Ammon's horn (tissue), 1 donor: ENCODE measurements at regions not wholly inside any gene's neighbourhood (a gene's known extent, or its start where the extent isn't known, plus 50 kb on each side); places are given as distances from the start of the nearest gene placed in this dataset.
"Not testable (repeated sequence)": the region's sequence is repeated elsewhere in the genome, so short reads cannot be mapped to it uniquely, and the experiment has no call there.

Experiments
- DNase-seq: peaks from one replicate; pipeline ENCODE4 v3.0.0-alpha.2; 2016; ENCODE audit warnings: low spot score

DNA sequence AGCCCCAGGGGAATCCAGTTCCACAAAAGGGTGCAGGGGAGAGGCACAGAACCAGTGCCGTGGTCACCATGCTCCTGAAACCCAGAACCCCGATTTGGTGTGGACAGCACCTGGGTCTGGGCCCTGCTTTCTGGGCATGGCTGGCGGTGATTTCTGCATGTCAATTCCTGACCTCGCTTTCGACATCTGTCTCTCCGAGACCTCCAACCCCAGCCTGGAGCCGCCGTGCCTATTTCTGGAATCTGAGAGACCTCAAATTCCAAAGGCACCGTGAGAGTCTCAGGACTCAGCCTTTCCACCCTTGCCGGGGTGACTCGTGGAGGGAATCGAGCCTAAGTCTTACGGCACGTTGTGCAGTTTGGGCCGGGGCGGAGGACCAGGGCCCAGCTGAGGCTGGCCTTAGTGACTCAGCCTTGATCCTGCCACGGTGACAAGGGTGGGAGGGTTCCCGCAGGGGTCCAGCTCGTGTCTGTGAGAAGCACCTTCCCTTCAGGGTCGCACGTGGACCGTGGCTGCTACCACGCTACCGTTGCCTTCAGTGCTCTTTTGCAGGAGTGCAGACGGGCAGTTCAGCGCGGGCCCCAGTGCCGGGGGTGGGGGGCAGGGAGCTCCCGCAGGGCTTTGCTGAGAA lies 133.7 kb downstream of the PXDC1 start:
- DNase-seq = no peak

DNA sequence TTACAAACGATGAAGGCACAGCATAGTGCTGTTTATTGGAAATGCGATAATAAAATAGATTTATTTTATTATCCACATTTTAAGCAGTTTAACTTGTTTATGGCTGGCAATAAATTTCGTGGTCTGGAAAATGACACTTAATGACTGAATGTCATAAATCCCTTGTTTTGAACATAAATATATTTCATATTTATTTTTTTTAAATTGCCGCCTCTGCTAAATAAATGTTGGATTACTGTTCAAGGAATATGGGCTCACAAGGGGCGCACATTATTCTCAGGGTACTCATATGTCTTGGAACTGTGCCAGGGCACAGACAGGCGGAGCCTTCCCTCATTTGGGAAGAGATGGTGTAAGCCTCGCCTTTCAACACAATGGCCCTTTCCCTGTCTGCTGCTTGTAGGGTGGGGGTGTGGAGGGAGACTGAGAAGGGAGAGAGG lies 134.3 kb downstream of the PXDC1 start:
- DNase-seq = no peak

DNA sequence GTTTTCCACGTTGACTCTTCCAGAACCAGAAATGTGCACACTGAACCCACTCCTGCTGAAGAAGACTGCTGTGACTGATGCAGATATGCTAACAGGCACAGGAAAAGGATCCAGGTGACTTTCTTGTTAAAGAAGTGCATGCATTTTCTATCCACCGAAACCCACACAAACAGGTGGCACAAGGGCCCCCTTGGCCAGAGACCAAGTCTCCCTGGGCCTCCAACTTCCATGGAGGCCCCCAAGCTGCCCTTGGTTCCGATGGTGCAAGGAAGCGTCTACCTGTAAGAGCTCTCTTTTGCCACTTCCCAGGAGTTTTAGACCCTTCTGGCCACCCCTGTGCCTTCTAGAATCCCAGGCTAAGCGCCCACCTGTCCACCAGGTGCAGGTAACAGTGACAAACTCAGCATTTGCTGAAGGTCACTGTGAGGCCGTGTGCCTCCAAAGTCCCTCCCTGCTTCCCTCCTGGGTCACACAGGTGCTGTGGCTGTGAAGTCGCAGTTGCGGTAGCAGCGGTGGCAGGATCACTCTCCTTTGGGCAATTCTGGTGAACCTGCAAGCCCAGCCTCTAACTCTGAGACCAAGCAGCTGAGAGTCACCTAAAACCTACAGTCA lies 134.8 kb downstream of the PXDC1 start:
- no peak for DNase-seq

DNA sequence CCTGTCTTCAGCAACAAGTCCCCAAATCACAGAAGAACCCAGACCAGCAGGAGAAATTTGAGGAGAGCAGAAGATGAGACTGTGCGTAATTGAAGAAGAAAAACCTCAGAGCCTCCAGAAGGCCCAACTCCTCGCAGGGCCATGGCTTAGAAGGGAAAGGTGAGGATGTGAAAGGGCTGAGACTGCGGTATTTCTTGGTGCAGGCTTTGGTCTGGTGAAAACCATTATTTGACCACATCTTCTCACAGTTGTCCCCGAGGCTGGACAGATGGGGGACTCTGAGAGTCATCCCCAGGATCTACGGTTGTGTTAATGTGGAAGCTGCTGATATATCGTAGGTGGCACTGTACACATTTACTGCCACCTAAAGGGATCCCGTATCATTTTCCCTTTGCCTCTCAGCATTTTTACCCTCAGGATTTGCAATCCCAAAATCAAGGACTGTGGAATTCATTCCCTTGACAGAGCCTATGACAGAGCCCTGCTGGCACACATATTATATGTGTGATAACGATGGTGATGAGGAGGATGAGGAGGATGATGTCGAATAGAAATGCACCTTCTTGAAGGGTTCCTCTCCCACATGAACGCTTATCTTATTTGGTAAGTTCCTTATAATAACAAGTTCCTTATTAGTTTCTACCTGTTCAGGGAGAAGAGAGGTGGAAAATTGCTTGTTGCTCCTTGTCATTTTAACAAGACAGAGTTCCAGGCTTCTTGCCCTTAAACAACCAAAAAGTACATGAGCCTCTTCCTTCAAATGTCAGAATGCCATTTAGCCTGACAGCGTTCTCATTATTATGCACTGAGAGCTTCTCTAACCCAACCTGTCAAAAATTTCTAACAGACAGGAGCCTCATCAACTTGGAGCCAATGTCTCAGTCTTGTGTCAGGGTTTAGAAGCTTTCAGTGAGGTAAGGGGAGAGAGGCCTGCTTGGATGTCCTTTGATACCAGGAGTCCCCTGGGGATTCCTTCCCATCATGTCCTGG lies 135.8 kb downstream of the PXDC1 start:
- DNase-seq = no peak

DNA sequence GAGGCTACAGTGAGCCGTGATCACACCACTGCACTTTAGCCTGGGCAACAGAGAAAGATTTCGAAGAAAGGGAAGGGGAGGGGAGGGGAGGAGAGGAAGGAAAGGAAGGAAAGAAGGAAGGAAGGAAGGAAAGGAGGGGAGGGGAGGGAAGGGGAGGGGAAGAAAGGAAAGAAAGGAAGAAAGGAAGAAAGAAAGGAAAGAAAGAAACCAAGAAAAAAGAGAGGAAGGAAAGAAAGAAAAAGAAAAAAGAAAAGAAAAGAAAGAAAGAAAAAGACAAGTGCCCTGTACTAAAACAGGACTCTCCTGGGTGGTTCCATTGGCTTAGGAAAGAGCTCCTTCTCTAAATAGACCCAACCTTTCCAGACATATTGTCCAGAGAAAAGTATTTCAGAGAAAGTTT lies 136.6 kb downstream of the PXDC1 start:
- no peak for DNase-seq

DNA sequence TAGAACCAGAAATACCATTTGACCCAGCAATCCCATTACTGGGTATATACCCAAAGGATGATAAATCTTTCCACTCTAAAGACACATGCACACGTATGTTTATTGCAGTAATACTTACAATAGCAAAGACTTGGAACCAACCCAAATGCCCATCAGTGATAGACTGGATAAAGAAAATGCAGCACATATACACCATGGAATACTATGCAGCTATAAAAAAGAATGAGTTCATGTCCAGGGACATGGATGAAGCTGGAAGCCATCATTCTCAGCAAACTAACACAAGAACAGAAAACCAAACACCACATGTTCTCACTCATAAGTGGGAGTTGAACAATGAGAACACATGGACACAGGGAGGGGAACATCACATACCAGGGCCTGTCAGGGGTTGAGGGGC lies 137.9 kb downstream of the PXDC1 start:
- not testable (repeated sequence) for DNase-seq

DNA sequence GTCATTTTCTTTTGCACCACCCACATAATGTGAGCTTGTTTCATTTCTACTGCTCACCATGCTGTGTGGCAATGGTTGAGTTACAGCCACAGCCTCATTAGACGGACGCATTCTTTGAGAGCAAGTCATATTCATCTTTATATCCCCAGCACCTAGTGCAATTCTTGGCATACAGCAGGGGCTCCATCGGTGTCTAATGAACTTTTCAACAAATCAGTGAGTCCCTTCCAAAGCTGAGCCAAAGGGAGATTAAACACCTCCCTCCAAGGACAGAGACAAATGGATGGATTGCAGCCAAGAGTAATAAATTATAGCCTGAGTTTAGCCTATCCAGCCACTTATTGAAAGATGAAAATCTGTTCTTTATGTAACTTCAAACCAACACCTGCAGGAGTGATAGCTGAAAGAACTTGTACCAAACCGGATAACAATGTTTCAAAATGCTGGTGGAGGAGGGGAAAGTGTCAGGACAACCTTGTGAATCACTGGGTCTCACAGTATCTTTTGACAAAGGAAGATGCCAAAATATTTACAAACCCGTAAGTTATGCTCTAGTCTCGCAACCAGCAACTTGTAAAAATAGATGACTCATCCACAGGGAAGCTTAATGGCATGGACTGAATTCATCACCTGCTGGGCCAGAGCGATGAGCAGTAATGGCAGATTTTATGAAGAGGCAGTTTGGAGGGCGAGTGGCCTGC lies 139.0 kb downstream of the PXDC1 start:
- DNase-seq = no peak

DNA sequence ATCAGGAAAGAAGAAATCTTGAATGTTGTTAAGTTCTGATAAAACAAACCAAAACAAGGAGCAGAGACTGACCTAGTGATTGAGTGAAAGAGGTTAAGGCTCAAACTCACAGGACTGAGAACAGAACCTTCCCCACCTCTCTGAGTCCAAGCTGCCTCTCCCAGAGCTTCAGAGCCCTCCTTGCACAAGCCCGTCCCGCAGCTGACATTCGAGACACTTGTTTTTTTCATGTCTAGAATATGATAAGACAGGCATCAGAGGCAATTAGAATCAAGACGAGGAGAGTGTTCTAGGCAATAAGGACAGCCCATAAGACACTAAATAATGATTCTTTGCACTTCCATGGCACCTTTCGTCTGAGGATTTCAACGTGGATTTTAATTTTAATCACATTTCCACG lies 140.6 kb downstream of the PXDC1 start:
- DNase-seq = no peak

DNA sequence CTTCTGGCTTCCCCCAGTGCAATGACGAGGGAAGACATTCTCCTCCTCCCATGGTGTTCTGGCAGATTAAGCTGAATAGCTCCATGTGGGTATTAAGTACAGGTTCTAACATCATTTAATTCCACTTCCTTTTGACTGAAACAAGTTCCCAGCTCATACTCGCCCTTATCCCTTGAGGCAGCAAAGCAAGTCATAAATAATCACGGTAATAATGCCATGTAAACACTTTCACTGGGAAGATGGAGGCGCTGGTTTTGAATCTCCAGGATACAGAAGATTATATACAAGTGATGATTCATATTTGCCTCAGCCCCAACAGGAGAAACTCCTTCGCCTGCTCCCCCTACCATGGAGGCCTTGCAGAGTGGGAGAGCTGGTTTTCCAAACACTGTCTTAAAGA lies 141.3 kb downstream of the PXDC1 start:
- no peak for DNase-seq

GRCh38 chr6:3609388-3609787 lies 142.1 kb downstream of the PXDC1 start:
- no peak for DNase-seq

DNA sequence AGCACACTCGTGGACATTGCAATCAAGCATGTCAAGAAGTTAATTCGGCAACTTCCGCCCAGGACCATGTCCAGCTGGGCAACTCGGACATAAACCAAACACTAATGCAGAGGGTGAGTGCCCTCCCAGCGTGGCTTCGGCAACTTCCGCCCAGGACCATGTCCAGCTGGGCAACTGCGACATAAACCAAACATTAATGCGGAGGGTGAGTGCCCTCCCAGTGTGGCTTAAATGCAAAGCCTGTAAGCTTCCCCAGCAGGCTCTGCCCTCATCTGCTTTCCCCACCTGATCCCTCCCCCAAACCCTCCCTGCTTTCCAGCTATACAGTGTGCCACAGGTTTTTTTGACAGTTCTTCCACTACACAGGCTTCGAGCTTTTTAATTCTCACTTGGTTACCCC lies 143.4 kb downstream of the PXDC1 start:
- DNase-seq = no peak

- no peak for DNase-seq
Measured at GRCh38 chr6:3607599-3607998, 143.9 kb downstream of the PXDC1 start.

GRCh38 chr6:3607171-3607570 lies 144.3 kb downstream of the PXDC1 start:
- DNase-seq = no peak

- no peak for DNase-seq
Measured at GRCh38 chr6:3603340-3604130, 146.7 kb upstream of the SLC22A23 start.

DNA sequence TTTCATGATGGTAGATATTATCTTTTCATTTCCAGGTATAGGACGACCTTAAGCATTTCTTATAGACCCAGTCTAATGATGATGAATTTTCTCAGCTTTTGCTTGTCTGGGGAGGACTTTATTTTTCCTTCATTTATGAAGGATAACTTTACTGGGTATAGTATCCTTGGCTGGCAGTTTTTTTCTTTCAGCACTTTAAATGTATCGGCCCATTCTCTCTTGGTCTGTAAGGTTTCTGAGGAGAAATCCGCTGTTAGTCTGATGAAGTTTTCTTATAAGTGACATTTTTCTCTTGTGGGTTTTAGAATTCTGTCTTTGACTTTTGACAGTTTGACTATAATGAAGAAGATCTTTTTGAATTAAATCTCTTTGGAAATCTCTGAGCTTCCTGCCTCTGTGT lies 144.7 kb upstream of the SLC22A23 start:
- no peak for DNase-seq

- DNase-seq = no peak
Measured at GRCh38 chr6:3597500-3598064, 140.7 kb upstream of the SLC22A23 start.

- DNase-seq = no peak
Measured at GRCh38 chr6:3596766-3597165, 139.9 kb upstream of the SLC22A23 start.

DNA sequence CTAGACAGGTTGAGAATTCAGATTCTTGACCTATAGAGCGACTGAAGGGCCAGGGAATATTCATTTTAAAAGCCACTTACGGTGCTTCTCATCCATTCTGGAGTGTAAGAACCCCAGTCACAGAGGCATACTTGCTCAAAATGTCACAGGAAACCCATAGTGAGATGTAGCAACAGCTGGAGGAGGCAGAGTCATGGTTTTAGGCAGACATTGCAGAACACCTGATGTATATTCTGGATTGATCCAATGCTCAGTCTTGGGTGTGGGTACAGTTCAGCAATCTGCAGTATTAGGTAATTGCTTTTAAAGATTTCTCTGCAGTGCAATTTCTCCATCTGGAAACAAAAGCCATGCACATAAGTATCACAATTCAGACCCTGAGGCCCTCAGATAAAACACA lies 137.4 kb upstream of the SLC22A23 start:
- DNase-seq = no peak

DNA sequence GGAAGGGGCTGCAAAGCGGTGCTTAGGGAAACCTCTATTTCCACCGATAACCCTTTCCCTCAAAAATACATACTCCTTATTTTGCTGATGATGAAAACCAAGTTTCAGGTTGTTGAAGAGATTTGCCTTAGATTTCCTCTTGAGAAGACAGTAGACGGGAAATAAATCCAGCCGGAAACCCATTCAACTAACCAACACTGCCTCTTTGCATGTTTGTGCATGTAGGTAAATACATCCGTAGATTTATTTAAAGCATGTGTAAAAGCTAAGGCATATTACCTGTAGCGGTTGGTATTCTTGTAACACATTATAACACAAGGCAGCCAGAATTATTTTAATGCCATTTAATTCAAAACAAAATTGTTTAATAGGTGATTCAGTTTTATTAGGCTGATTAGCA lies 136.3 kb upstream of the SLC22A23 start:
- DNase-seq = no peak

DNA sequence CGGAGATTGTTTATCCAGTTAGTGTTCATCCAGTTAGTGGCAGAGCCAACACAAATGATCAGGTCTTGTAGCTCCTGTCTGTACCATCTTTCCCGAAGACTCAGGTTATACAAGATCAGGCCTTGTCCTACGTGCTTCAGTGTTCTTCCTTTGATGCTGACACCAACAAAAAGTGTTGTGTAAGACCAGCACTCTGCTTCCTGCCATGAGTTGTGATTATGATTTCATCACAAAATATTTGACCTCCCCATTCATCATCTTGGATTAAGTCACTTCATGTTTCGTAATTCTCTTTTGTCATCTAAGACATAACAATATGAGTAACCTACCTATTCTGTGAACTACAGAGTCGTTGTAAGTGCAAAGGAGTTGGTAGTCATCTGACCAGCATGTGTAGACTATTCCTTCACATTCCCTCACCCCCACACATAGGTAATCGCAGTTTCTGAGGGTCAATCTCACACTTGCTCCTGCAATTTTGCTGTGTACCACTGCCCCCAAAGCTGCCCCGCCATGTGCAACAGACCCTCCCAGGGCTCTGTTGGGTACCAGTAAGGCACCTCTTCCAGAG lies 135.6 kb upstream of the SLC22A23 start:
- DNase-seq = no peak

GRCh38 chr6:3591970-3592369 lies 135.1 kb upstream of the SLC22A23 start:
- DNase-seq = no peak
